Omental fat pad (tissue), 3 donors: ENCODE measurements at regions not wholly inside any gene's neighbourhood (a gene's known extent, or its start where the extent isn't known, plus 50 kb on each side); places are given as distances from the start of the nearest gene placed in this dataset.

Source experiments
- ATAC-seq: fragments of 150-250 bp; one replicate; pipeline ENCODE4 v1.9.1; 2016; ENCODE audit warnings: mild to moderate bottlenecking, moderate library complexity; ENCODE audit not compliant: low FRiP score
- DNase-seq: peaks from one replicate; pipeline ENCODE4 v3.0.0-alpha.2; 2019; ENCODE audit warnings: low spot score
- TF ChIP-seq, protein P1 (sequence below), 3 donors: fragments of 450-650 bp; IDR thresholded peaks; one replicate each; pipeline ENCODE4 v1.5.1; 2016 to 2017; ENCODE audit warnings: antibody characterized with exemption in 3 of 3, mild to moderate bottlenecking in 3 of 3, moderate library complexity in 2 of 3

DNA sequence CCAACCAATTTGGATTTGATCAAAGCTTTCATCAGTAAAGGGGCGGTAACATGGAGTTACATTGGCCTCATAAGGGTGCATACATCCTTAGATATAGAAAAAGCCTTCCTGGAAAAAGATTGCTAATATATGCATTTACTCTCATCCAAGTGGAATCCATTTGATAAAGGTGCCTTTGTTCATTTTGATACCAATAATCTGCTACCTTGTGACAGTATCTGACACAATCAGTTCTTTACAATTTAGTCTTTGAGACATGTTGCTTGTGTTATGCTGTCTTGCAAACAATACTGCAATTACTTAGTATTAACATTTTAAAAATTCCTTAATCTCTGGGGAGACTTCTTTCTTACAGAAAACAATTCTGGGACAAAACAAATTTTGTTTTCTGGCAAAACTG is 654.4 kb upstream of the SLC35B3 start:
- ATAC-seq (no peak), DNase-seq (no peak)
- TF ChIP-seq, protein P1, sequence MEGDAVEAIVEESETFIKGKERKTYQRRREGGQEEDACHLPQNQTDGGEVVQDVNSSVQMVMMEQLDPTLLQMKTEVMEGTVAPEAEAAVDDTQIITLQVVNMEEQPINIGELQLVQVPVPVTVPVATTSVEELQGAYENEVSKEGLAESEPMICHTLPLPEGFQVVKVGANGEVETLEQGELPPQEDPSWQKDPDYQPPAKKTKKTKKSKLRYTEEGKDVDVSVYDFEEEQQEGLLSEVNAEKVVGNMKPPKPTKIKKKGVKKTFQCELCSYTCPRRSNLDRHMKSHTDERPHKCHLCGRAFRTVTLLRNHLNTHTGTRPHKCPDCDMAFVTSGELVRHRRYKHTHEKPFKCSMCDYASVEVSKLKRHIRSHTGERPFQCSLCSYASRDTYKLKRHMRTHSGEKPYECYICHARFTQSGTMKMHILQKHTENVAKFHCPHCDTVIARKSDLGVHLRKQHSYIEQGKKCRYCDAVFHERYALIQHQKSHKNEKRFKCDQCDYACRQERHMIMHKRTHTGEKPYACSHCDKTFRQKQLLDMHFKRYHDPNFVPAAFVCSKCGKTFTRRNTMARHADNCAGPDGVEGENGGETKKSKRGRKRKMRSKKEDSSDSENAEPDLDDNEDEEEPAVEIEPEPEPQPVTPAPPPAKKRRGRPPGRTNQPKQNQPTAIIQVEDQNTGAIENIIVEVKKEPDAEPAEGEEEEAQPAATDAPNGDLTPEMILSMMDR (IDR thresholded peaks at IDR 0.05): no peak

DNA sequence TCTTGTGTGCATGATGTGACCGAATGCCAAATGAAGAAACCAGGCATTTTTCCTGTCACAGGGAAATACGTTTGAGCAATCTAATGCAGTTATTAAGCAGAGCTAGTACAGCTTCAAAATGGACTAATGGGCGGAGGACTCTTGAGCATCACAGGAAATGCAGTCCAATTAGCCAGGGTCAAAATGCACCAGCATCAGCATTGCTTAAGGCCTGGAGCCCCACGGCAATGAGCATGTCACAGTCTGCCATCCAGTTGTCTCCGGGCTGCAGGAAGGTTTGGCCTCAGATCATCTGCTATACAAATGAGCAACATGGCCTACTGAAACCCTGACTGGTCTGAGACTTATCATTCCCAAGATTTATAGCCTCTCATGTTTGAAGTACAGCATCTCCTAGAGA is 652.1 kb upstream of the SLC35B3 start:
- TF ChIP-seq, protein P1 (IDR thresholded peaks at IDR 0.05): no peak
- no peak for ATAC-seq
- DNase-seq: no peak

DNA sequence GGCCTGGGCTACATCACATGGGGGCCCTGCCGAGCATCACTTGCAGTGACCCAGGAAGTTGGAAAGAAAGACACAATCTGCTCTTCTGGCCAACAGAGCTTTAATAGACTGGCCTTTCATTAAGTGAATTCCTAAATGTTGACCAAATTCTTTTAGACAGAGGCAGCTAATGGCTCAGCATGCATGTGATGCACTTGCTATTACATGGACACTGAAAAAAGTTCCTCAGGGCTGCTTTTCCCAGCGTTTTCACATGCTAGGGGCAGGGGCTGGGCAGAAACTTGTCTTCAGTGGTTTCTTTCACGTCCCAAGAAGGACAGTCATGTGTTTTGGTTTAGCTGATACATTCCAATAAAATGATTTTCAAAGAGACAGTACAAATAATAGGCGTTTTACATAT is 651.0 kb upstream of the SLC35B3 start:
- ATAC-seq (no peak), DNase-seq (no peak)
- TF ChIP-seq, protein P1 (IDR thresholded peaks at IDR 0.05): no peak

DNA sequence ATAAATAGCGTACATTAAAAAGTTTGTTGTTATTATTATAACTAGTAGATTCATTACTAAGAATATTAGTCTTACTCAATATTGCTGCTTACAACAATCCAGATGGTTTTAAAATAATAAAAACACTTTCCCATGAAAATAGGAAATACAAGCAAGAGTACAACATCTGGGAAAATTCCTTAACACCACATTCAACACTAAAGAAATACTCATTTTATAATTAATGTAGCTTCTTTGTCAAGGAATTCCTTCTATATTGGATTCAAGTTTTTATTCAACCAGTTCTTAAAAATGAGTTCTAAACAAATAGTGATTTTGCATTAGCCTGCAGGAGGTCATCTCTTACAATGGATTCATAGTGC is 650.3 kb upstream of the SLC35B3 start:
- DNase-seq (no peak), ATAC-seq (no peak)
- TF ChIP-seq, protein P1 (IDR thresholded peaks at IDR 0.05): no peak

DNA sequence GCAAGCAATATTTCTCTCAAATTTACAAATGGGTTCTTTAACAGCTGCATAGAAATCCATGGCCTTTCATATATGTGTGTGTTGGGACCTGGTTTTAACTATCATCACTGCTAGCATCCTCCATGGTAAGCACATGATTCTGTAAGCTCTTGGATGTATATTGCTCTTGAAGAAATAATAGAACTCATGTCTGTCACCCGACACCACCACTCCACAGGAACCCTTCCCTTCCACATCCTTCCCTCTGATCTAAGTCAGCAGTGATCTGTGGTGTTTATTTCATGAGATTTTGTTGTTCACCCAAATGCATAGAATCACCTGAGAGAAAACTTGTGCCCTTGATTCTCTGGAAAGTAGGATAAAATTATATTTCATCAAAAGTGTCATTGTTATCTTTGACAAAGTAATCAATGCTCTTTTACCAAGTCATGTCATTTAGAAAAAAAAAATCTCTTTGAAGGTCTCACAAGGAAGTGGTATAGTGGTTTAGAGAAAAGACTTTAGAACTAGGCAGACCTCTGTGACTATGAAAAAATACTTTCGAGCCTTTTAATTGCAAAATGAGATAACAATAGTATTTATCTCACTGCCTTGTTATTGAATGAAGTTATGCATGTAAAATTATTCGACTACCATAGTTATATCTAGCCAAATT is 649.8 kb upstream of the SLC35B3 start:
- TF ChIP-seq, protein P1 (IDR thresholded peaks at IDR 0.05): no peak
- ATAC-seq (no peak), DNase-seq (no peak)

DNA sequence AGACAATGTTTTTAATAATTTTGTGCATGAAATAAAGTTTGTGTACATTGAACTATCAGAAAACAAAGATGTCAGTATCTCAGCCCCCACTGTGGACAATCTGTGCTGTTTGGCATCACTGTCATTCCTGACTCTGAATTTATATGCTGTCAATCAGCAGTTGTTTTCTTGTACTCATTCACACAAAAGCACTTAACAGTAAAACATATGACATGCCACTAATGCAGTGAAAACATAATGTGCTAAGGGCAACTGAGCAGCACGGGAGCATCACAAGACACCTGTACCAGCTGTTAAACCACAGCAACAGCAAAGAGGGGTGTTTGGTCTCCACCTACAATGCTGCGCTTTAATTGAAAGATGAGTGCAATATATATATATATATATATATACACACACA is 647.8 kb upstream of the SLC35B3 start:
- DNase-seq (no peak), ATAC-seq (no peak)
- TF ChIP-seq, protein P1 (IDR thresholded peaks at IDR 0.05): no peak

DNA sequence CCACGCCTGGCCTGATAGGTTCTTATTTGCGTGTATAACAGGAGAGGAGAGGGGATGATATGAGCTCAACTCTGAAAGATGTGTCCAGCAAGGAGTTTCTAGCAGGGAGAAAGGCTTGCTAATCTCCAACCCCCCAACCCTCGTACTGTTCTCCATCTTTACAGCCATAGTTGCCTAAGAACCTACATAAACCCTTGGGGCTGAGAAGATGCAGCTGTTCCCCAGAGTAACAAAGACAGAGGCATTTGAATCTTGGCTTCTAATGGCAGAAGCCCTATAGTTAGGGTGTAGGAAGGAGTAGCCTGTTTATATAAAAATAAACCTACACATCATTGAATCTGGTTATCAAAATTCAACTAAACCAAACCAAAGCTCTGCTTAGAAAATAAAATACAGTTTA is 631.4 kb upstream of the SLC35B3 start:
- DNase-seq (no peak), ATAC-seq (no peak)
- TF ChIP-seq, protein P1 (IDR thresholded peaks at IDR 0.05): no peak
